GM19467 (cell line): ENCODE measurements at regions not wholly inside any gene's neighbourhood (a gene's known extent, or its start where the extent isn't known, plus 50 kb on each side); places are given as distances from the start of the nearest gene placed in this dataset.

ENCODE experiments used
- ATAC-seq: cut with Tn5 transposase; IDR thresholded peaks from one replicate; pipeline ENCODE4 v1.9.1; 2021; ENCODE audit warnings: mild to moderate bottlenecking, moderate library complexity; ENCODE audit not compliant: unreplicated experiment

- no peak for ATAC-seq
These were observed 349.6 kb upstream of the PCDH20 start for GRCh38 chr13:61765181-61765742.

GRCh38 chr13:61761690-61762089 lies 346.0 kb upstream of the PCDH20 start:
- no peak for ATAC-seq

GRCh38 chr13:61760102-61760501 lies 344.5 kb upstream of the PCDH20 start:
- ATAC-seq: no peak

- no peak for ATAC-seq
These were observed 340.4 kb upstream of the PCDH20 start for GRCh38 chr13:61756031-61756430.

- ATAC-seq: no peak
These were observed 335.4 kb upstream of the PCDH20 start for GRCh38 chr13:61751039-61751438.

- no peak for ATAC-seq
These were observed 322.6 kb upstream of the PCDH20 start for GRCh38 chr13:61738236-61738750.

- no peak for ATAC-seq
These were observed 319.0 kb upstream of the PCDH20 start for GRCh38 chr13:61734683-61735082.

- no peak for ATAC-seq
These were observed 312.8 kb upstream of the PCDH20 start for GRCh38 chr13:61728471-61728870.

- no peak for ATAC-seq
These were observed 312.1 kb upstream of the PCDH20 start for GRCh38 chr13:61727767-61728166.

- no peak for ATAC-seq
These were observed 310.2 kb upstream of the PCDH20 start for GRCh38 chr13:61725806-61726205.

- no peak for ATAC-seq
These were observed 306.5 kb upstream of the PCDH20 start for GRCh38 chr13:61722119-61722518.

GRCh38 chr13:61712621-61713020 lies 297.0 kb upstream of the PCDH20 start:
- no peak for ATAC-seq

GRCh38 chr13:61709258-61709657 lies 293.6 kb upstream of the PCDH20 start:
- no peak for ATAC-seq

- no peak for ATAC-seq
These were observed 291.2 kb upstream of the PCDH20 start for GRCh38 chr13:61706899-61707298.

GRCh38 chr13:61700620-61701019 lies 285.0 kb upstream of the PCDH20 start:
- no peak for ATAC-seq

- no peak for ATAC-seq
These were observed 284.5 kb upstream of the PCDH20 start for GRCh38 chr13:61700181-61700580.

GRCh38 chr13:61696676-61697075 lies 281.0 kb upstream of the PCDH20 start:
- no peak for ATAC-seq

GRCh38 chr13:61695147-61695546 lies 279.5 kb upstream of the PCDH20 start:
- no peak for ATAC-seq

GRCh38 chr13:61692691-61693090 lies 277.0 kb upstream of the PCDH20 start:
- ATAC-seq: no peak

- ATAC-seq: no peak
These were observed 270.0 kb upstream of the PCDH20 start for GRCh38 chr13:61685682-61686012.

GRCh38 chr13:61684976-61685681 lies 269.5 kb upstream of the PCDH20 start:
- ATAC-seq: no peak

- no peak for ATAC-seq
These were observed 257.1 kb upstream of the PCDH20 start for GRCh38 chr13:61672756-61673155.
